ENCODE measurements at regions not wholly inside any gene's neighbourhood (a gene's known extent, or its start where the extent isn't known, plus 50 kb on each side); places are given as distances from the start of the nearest gene placed in this dataset.

DNA sequence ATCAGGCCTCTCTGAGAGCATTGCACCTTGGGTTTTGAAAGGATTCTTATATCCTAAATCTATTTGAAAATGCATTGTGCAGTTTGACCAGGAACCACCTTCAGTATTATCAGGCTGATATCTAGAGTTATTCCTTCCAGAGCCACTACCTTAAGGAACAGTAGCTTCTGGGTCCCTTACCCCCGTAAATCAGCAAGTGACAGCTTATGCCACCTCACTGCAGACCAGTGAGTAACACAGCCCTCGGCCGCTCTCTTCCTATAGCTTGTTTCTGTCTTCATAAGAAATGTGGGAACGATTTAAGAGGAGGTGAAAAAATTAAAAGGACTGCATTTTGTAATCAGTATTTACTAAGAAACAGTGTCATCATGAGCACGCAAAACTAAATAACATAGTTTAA is 584.2 kb downstream of the GALR1 start:
- DNase-seq (ENCODE audit: low read depth in 3 of 3) = no peak

DNA sequence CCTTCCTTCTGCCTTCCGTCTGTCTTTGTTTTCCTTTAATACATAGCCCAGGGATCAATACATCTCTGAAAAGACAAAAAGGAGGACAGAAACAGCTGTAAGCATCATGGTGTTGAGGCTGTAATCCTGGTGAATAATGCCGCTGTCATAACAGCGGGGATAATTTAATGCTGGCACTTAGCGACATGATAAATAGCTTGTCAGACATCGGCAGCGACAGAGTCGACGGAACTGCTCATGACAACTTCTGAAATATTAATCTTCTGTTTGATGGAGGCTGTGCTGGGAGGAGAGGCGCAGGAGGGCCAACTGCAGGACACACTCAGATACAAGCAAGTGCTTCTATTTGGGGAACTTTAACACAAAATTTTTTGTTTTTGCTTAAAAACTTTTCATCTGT is 602.2 kb downstream of the GALR1 start:
- DNase-seq (ENCODE audit: low read depth in 3 of 3) = no peak

DNA sequence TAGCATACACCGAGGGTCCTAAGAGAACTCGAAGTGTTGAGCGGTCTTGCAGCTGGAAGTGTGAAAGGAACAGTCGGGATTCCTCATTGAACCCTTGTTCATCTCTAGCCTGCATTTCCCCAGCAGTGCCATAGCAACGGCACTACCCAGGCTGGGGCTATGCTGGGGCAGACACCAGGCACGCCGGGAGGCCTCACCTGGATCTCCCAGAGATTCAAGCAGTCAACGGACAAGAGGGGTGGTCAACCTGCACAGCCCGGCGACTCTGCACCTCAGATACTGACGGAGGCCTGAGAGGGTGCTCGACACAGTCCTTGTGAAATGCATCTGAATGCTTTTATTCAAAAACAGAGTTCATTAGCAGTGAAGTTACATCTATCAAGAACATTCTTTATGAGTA is 604.2 kb downstream of the GALR1 start:
- DNase-seq (ENCODE audit: low read depth in 3 of 3) = no peak

DNA sequence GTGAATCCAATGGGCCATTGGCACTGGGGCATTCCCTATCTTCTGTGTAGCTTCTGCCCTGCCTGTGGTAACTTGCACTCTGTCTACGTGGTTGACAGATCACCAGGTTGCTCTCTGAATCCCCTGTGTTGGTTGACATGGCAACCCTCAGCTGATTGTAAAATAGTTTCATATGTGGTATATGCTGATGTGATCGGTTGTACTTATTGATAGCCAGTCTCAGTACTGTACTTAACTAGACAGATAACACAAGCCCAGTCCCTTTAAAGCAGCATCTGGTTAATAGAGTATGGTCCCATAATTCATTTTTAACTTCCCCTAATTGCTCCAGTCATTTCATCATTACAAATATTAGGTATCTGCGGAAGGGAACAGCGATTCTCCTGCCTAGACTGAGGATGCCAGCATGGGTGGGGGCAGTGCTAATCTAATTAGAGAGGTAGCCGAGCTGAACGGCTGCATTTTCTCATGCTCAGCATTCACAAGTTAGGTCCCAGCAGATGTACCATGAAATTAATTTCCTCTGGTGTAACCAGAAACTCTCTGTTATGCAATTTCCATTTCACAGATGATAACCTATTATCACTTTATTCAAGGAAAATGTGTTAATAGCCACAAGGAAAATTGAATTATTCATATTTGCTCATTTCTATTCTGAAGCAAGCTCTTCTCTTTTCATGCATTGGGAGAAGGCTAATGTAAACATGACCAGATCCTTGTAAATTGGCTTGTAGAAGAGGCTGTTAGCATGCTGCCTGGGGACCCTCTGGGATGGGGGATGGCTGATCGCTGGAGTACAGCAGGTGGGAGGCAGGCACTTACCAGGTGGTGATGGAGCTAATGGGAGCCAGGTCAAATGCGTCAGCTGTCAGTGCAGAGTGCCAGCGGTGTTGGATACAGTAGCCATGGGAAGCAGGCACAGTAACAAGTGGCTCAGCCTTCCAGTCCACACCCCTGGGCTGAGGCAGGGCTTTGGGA is 608.3 kb downstream of the GALR1 start:
- DNase-seq (ENCODE audit: low read depth in 3 of 3) = no peak

DNA sequence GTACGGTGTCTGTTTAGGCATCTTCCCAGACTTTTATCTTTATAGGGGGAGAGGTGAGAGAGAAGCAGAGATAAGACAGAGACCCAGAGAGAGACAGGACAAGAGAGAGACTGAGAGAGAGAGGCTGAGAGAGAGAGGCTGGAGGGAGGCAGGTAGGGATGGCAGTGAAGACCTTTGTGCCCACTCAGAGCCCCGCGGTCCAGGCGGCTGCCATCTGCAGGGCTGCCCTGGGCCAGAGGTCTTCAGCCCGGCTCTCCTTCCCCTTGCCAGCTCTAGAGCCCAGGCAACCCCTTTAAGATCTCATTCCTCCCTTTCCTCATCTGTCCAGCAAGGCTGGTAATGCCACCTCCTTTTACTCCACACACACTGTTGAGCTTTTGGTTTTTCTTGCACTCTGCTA is 610.0 kb downstream of the GALR1 start:
- DNase-seq (ENCODE audit: low read depth in 3 of 3) = no peak

DNA sequence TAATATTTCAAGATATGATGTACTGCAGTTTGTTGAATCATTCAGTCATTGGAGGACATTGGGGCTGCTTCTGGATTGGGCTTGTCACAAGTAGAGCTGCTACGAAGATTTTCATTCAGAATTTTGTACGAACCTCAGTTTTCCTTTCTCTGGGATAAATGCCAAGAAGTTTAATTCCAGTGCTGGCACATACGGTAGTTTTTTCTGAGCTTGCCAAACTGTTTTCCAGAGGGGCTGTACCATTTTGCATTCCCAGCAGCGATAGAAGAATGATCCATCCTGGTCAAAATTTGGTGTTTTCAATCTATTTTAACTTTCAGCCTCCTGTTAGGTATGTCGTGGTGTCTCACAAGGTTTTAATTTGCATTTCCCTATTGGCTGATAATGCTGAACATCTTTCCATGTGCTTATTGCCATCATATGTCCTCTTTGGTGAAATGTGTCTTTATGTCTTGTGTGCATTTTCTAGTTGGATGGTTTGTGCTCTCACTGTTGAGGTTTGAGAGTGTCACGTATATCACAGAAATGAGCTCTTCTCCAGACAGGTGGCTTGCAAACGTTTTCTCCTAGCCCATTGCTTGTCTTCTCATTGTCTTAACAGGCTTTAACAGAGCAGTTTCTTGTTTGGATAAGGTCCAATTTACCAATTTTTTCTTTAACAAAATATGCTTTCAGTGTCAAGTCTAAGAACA is 612.6 kb downstream of the GALR1 start:
- no peak for DNase-seq (ENCODE audit: low read depth in 3 of 3)

DNA sequence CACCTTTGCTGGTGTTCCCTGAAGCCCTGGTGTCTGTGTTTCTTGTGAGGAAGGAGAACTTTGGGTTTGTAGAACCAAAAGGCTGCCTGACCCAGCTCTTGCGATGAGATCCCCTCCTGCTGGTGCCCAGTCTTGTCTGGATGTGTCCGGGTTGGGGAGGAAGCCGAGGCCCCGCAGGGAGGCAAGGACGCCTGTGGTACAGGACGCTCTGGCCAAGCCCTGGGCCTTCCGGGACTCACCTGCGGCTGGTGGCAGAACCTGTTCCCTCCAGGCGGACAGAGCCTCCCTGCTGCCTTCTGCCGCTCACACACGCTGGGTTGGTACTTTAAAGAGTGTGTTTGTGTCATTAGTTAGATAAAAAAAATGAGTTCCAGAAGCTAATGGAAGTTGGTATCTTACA is 616.2 kb downstream of the GALR1 start:
- DNase-seq (ENCODE audit: low read depth in 3 of 3) = no peak

DNA sequence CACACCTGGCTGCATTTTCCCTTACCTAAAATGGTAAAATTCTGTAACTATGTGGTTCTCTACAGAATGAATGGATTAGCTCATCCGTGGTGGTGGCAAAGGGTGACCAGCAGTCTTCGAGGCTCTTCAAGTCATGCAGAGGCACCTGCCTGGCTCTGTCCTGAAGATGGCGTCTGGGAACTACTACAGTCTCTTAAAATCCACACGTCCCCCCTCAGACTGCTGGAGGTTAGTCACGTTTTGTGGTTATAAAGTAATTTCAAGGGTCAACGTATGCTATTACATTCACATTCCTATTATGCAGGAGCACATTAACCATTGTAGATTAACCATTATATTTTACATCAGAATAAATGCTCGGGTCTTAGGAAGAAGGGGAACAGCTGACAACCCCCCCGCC is 616.7 kb downstream of the GALR1 start:
- DNase-seq (ENCODE audit: low read depth in 3 of 3) = no peak

DNA sequence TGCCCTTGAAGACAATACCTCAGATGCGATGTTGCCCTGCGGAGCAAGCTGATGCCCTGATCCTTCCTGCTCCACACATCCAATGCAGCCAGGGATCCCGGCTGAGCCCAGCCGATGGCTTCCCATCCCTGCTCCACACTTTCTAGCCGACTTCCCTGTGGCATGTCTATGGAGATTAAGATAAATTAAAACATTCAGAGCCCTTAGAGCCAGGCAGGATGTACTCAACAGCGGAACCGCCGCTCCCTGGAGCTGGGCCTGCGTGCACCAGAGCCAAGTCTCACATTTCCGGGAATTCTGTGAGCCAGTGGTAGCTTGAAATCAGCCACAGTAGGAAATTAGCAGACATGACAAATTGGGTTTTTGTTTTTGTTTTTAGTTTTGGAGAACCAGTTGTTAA is 620.6 kb downstream of the GALR1 start:
- DNase-seq (ENCODE audit: low read depth in 3 of 3) = no peak

DNA sequence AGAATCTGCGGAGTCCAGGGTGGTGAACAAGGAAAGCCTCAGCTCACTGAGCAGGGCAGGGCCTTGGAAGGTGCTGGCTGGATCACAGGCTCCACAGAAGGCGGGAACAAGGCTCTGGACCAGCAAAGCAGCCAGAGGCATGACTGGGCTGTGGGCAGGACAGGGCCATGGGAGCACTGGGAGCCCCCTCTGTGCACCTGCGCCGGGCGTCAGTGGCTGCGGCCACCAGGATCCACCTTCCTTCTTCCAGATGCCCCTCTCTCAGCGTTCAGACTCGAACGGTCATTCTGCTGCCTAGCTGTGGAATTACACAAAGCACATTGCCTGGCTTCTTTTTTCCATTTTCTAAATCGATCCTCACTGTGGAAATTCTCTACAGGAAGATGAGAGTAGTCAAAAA is 621.2 kb downstream of the GALR1 start:
- DNase-seq (ENCODE audit: low read depth in 3 of 3) = no peak

DNA sequence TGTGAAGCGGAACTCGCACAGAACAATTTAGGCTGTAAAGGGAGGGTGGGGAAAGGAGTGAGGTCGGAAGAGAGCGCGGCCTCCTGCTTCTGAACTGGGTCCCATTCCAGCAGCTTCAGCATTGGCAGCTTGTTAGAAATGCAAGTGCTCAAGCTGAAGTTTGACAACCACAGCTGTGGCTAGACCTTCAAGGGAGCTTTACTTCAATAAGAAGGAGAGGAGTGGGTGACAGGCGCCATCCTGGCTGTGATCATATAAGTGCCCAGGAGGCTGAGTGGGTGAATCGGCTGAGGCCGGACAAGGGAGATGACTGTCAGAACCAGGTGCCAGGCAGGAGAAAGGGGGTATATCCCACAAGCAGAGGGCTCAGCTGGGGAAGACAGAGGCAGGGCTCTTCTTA is 622.5 kb downstream of the GALR1 start:
- DNase-seq (ENCODE audit: low read depth in 3 of 3) = no peak

DNA sequence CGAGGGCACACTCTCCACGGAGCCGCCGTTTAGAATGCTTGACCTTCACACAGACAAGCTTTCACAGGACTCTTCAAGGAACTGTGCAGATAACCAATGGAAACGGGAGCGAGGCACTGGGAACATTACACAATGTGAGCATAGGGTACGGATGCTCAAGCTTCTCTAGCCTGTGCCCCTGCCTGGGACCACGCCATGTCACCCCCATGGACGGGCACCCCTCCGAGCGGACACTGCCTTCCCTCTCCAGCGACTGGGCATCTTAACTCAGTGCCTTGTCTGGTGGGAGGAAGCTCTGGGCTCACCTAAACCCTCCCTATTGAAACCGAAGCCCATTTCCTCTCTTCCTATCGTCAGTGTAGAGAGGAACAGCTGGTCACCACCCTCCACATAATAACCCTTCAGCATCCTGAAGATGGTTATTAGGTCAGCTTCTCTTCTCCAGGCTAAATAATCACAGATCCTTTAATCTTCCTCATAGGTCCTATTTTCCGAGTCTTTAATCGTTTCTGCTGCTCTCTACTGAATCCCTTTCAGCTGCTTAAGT is 626.7 kb downstream of the GALR1 start:
- no peak for DNase-seq (ENCODE audit: low read depth in 3 of 3)

DNA sequence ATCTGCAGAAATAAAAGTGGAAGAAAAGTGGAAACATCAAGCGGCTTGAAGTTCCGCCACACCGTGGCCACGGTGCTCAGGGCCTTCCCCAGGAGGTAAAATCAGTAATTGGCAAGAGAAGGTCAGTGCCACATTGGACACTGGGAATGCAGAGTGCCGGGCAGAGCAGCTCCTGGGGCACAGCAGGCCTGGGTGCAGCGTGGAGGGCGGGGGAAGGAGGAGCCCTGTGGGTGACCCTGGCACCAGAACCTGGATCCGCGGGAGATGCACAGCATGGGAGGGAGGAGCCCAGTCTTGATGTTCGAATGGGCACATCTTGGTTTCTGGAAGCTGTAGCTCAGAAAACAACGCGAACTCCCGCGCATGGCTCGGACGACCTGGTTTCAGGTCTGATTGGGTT is 630.2 kb downstream of the GALR1 start:
- no peak for DNase-seq (ENCODE audit: low read depth in 3 of 3)

DNA sequence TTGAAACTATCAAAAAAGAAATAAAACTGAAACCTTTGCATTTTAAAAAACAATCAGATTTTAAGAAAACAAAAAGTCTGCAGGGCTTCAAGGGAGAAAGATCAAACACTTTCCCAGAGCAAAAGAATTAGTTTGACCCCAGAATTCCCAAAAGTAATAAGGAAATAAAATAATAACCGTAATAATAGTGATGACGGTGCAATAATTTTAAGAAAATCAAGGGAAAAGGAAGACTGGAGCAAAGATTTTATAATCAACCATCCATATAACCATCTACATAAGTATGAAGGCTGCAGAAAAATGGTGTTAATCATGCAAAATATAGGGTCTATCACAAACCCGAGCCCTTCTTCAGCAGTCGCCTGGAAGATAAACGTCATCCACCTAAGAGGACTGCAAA is 634.8 kb downstream of the GALR1 start:
- DNase-seq (ENCODE audit: low read depth in 3 of 3) = no peak

DNA sequence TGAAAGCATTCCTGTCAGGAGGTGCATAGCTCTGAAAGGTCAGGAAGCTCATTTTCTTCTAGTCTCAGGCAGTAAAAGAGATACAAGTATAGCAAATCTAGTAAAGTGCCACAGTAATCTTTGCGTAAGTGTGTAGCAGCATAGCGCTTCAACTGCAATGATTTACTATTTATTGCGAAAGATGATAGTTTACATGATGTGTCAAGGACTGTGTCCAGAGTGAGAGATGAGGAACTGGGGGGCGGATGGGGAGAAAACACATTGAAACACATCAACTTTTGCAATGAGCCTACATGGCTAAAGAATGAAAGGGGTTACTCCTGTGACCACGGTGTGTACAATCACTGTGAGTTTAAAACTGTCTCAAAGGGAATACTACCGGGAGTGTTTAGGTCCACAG is 644.4 kb downstream of the GALR1 start:
- no peak for DNase-seq (ENCODE audit: low read depth in 3 of 3)

DNA sequence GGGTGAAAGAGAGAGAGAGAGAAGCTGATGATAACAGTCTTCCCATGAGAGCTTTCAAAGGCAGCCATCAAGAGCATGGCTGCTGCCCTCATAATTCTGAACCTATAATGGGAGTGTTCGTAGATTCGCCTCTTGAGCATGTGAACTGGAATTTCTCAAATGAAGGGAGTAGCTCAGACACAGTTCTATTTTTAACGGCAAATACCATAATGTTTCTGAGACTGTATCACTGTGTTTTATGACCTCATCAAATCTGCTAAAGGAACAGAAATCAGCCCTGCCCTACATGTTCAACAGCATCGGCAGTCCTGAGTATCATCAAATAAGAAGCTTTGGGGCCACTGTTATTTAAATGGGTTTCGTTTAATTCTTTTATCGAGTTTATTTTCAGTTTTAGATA is 645.6 kb downstream of the GALR1 start:
- DNase-seq (ENCODE audit: low read depth in 3 of 3) = no peak

DNA sequence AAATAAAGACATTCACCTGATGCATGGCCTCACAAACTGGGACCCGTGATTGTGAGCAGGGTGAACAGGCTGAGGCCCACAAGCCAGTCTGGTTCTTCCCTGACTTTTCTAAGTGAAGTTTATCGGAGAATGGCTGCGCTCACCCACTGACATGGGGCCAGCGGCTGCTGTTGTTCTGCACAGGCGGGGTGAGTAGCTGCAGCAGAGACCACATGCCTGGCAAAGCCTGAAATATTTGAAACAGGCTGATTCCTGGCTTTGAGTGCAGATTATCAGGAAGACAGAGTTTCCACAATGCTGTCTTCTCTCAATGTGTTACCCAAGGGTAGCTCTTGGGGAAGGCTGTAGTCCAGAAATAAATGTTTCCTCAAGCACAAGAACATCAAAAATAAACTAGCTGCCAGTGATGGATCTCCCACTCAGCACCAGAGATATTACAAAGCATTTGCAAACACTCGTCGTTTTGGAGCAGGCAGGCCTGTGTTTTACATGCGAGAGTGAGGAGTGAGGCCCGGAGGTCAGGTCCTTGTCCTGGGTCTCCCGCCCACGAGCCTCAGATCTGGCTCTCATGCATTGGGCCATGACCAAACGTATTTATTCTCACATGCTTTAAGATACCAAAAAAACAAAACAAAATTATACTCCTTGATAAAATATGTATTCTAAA is 647.1 kb downstream of the GALR1 start:
- no peak for DNase-seq (ENCODE audit: low read depth in 3 of 3)

DNA sequence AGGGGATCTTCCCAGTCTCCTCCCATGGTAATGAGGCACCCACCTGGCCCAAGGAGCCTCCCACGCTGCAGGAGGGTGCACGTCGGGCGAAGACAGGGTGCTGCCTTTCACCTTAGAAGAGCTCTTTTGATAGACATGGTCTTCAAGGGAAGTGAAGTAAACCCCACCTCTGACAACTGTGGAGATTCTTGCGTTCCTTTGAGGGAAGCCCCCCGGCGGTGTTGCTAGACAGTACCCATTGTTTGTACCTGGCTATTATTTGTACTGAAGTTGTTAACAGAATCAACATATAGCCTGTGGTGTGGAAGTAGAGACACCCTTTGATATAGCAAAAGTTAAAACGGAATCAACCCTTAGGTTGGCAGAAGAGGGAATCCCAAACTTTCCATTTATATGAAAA is 648.0 kb downstream of the GALR1 start:
- no peak for DNase-seq (ENCODE audit: low read depth in 3 of 3)

DNA sequence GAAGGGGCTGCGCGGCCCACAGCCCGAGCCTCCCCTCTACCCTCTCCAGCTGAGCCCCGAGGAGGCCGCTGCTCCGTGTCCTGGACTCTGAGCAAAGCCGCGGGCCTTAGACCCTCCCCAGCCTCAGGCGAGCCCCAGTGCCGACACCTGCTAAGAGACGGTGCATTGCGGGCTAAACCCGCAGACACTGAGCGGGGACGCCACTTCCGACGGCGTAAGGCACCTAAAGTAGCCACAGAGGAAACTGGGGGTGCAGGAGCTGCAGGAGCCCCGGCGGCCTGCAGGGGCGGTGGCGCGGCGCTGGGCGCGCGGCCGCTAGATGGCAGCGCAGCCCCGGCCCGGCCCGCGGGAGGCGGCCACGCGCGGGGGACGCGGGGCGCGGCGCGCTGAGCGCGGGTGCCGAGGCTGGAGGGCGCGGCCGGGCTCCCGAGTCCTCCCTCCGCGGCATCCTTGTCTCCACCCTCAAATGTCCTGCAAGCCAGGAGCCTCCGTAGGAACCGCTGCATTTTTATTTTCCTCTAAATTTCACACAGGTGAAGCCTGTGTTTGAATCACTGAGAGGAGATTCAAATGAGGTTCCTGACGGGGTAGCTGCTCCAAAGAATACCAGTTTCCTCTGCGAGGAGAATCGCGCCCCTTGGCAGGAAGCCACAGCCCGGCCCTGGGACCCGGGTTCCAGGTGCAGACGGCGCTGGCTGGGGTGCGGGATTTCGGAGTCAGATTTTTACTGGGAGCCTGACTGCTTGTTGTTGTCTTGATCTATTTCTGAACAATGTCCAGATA is 650.5 kb downstream of the GALR1 start:
- DNase-seq (ENCODE audit: low read depth in 3 of 3) = peak in 2 of 3 donors; percentile 25 to 37

DNA sequence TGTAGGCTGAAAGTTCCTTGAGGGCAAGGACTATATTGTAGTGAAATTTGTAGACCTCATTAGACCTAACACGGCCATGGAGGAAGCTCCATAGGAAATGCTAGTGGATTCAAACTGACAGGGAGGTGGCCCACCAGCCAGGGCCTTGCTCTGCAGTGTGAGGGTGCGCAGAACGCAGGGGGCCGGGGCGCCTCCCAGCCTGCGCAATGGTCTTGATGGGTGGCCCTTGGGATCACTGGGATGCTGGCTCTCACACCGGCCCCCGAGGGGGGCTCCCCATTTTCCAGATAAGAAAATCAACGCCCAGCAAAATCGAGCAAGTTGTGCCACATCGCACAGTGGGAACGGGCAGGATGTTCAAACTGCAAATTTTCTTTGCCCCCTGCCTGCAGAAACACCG is 655.4 kb downstream of the GALR1 start:
- DNase-seq (ENCODE audit: low read depth in 3 of 3) = no peak

DNA sequence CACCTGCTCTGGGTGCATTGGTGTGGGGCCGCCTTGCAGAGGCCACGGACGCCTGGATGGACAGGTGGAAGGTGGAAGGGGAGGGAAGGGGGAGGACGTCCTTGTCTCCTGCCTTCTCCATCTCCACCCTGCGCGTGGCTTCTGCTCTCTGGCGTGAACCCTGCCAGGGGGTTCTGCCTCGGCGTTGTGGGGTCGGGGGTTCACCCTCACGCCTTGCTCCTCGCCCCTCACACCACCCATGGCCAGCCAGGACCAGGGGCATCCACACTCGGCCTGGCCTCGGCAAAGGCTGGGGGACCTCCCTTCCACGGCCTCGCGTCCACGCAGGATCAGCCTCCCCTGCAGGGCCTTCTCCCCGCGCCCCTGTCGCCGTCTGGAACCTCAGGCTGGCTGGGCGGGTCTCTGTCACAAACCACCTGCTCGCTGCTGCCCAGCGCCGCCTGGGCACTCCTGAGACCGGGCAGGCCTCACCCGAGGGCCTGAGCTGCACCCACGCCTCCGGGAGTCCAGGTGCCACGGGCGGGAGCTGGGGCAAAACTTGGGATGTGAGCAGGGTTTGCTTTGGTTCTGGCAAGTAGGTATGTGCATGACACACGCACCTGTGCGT is 655.9 kb downstream of the GALR1 start:
- DNase-seq (ENCODE audit: low read depth in 3 of 3) = no peak
